ENCODE measurements at regions not wholly inside any gene's neighbourhood (a gene's known extent, or its start where the extent isn't known, plus 50 kb on each side); places are given as distances from the start of the nearest gene placed in this dataset.

- no peak for TF ChIP-seq CTCF (IDR thresholded peaks at IDR 0.05; ENCODE audit: insufficient read depth, low read length, poor library complexity, severe bottlenecking)
- no peak for DNase-seq (ENCODE audit: extremely low read depth, insufficient read length)
- H3K27me3 ChIP-seq (replicated peaks; ENCODE audit: control insufficient read depth, insufficient read depth, low read length) = no peaks in the 10 kb centered on the region
- H3K36me3 ChIP-seq (ENCODE audit: control insufficient read depth, insufficient read depth, low read length) = no peaks in the 10 kb centered on the region
- no peak overlapping the region for H3K4me3 ChIP-seq (replicated peaks; ENCODE audit: low read depth, low read length)
These were observed 88.5 kb upstream of the DAB1 start for GRCh38 chr1:57512386-57512785.

- TF ChIP-seq CTCF (IDR thresholded peaks at IDR 0.05; ENCODE audit: insufficient read depth, low read length, poor library complexity, severe bottlenecking) = no peak
- Histone ChIP-seq H3K4me3 (replicated peaks; ENCODE audit: low read depth, low read length) (no peak overlapping the region), H3K36me3 (ENCODE audit: control insufficient read depth, insufficient read depth, low read length) (no peaks in the 10 kb centered on the region), H3K27me3 (replicated peaks; ENCODE audit: control insufficient read depth, insufficient read depth, low read length) (no peaks in the 10 kb centered on the region)
- no peak for DNase-seq (ENCODE audit: extremely low read depth, insufficient read length)
These were observed 83.1 kb upstream of the DAB1 start for GRCh38 chr1:57506941-57507340.

- DNase-seq (ENCODE audit: extremely low read depth, insufficient read length) = no peak
- Histone ChIP-seq H3K27me3 (replicated peaks; ENCODE audit: control insufficient read depth, insufficient read depth, low read length) (no peaks in the 10 kb centered on the region), H3K36me3 (ENCODE audit: control insufficient read depth, insufficient read depth, low read length) (no peaks in the 10 kb centered on the region), H3K4me3 (replicated peaks; ENCODE audit: low read depth, low read length) (no peak overlapping the region)
- no peak for TF ChIP-seq CTCF (IDR thresholded peaks at IDR 0.05; ENCODE audit: insufficient read depth, low read length, poor library complexity, severe bottlenecking)
These were observed 79.5 kb upstream of the DAB1 start for GRCh38 chr1:57503337-57503736.

- TF ChIP-seq CTCF (IDR thresholded peaks at IDR 0.05; ENCODE audit: insufficient read depth, low read length, poor library complexity, severe bottlenecking) = no peak
- Histone ChIP-seq H3K4me3 (replicated peaks; ENCODE audit: low read depth, low read length) (no peak overlapping the region), H3K36me3 (ENCODE audit: control insufficient read depth, insufficient read depth, low read length) (no peaks in the 10 kb centered on the region), H3K27me3 (replicated peaks; ENCODE audit: control insufficient read depth, insufficient read depth, low read length) (no peaks in the 10 kb centered on the region)
- no peak for DNase-seq (ENCODE audit: extremely low read depth, insufficient read length)
These were observed 76.4 kb upstream of the DAB1 start for GRCh38 chr1:57500136-57500830.

GRCh38 chr1:57494530-57495079 is 70.7 kb upstream of the DAB1 start:
- Histone ChIP-seq H3K36me3 (ENCODE audit: control insufficient read depth, insufficient read depth, low read length) (no peaks in the 10 kb centered on the region), H3K4me3 (replicated peaks; ENCODE audit: low read depth, low read length) (no peak overlapping the region), H3K27me3 (replicated peaks; ENCODE audit: control insufficient read depth, insufficient read depth, low read length) (no peaks in the 10 kb centered on the region)
- no peak for TF ChIP-seq CTCF (IDR thresholded peaks at IDR 0.05; ENCODE audit: insufficient read depth, low read length, poor library complexity, severe bottlenecking)
- no peak for DNase-seq (ENCODE audit: extremely low read depth, insufficient read length)

Data from GM06990 (cell line).